Ishikawa (cell line): ENCODE measurements at regions not wholly inside any gene's neighbourhood (a gene's known extent, or its start where the extent isn't known, plus 50 kb on each side); places are given as distances from the start of the nearest gene placed in this dataset.

Experiments used
- CEBPB ChIP-seq: IDR thresholded peaks from 2 replicates; pipeline ENCODE4 v1.6.1; 2012
- EP300 ChIP-seq: IDR thresholded peaks from 2 replicates; pipeline ENCODE4 v1.6.1; 2012; ENCODE audit warnings: borderline replicate concordance
- MAX ChIP-seq: IDR thresholded peaks from 2 replicates; pipeline ENCODE4 v1.6.1; 2012
- RAD21 ChIP-seq: IDR thresholded peaks from 2 replicates; pipeline ENCODE4 v1.6.1; 2012; ENCODE audit warnings: low read depth
- REST ChIP-seq: IDR thresholded peaks from 2 replicates; pipeline ENCODE4 v1.6.1; 2012; ENCODE audit warnings: low read depth, mild to moderate bottlenecking
- USF1 ChIP-seq: IDR thresholded peaks from 2 replicates; pipeline ENCODE4 v1.6.1; 2012

GRCh38 chr7:46751471-46751870, 830.4 kb upstream of the IGFBP3 start:
- no peak for TF ChIP-seq EP300
- TF ChIP-seq USF1 = no peak
- no peak for TF ChIP-seq RAD21
- TF ChIP-seq CEBPB = no peak
- no peak for TF ChIP-seq MAX
- TF ChIP-seq REST = no peak
